ENCODE measurements at regions not wholly inside any gene's neighbourhood (a gene's known extent, or its start where the extent isn't known, plus 50 kb on each side); places are given as distances from the start of the nearest gene placed in this dataset.

GRCh38 chr1:4310396-4310923, 343.9 kb upstream of the AJAP1 start:
- peak; percentile 22 for DNase-seq (ENCODE audit: low spot score)
- intact Hi-C loops (cut with DNase I), result no loop called here

GRCh38 chr1:4312024-4312423, 342.4 kb upstream of the AJAP1 start:
- DNase-seq (ENCODE audit: low spot score), result peak; percentile 9
- intact Hi-C loops (cut with DNase I), result no loop called here

GRCh38 chr1:4315202-4315601, 339.2 kb upstream of the AJAP1 start:
- intact Hi-C loops (cut with DNase I), result no loop called here
- no peak for DNase-seq (ENCODE audit: low spot score)

- intact Hi-C loops (cut with DNase I), result no loop called here
- no peak for DNase-seq (ENCODE audit: low spot score)
Measured at GRCh38 chr1:4317207-4317606, 337.2 kb upstream of the AJAP1 start.

- intact Hi-C loops (cut with DNase I), result no loop called here
- DNase-seq (ENCODE audit: low spot score), result no peak
Measured at GRCh38 chr1:4318720-4319119, 335.7 kb upstream of the AJAP1 start.

- DNase-seq (ENCODE audit: low spot score), result no peak
- intact Hi-C loops (cut with DNase I), result no loop called here
Measured at GRCh38 chr1:4319496-4319895, 334.9 kb upstream of the AJAP1 start.

GRCh38 chr1:4322881-4323280, 331.5 kb upstream of the AJAP1 start:
- DNase-seq (ENCODE audit: low spot score), result no peak
- intact Hi-C loops (cut with DNase I), result no loop called here

GRCh38 chr1:4323309-4323708, 331.1 kb upstream of the AJAP1 start:
- intact Hi-C loops (cut with DNase I), result no loop called here
- no peak for DNase-seq (ENCODE audit: low spot score)

GRCh38 chr1:4324525-4324924, 329.9 kb upstream of the AJAP1 start:
- intact Hi-C loops (cut with DNase I), result no loop called here

GRCh38 chr1:4327142-4327541, 327.3 kb upstream of the AJAP1 start:
- DNase-seq (ENCODE audit: low spot score), result no peak
- intact Hi-C loops (cut with DNase I), result no loop called here

More at GRCh38 chr1:4324525-4324924, 329.9 kb upstream of the AJAP1 start:
- no peak for DNase-seq (ENCODE audit: low spot score)

GRCh38 chr1:4328402-4329071, 325.9 kb upstream of the AJAP1 start:
- no peak for DNase-seq (ENCODE audit: low spot score)
- intact Hi-C loops (cut with DNase I), result no loop called here

- DNase-seq (ENCODE audit: low spot score), result no peak
- intact Hi-C loops (cut with DNase I), result no loop called here
Measured at GRCh38 chr1:4330805-4331766, 323.3 kb upstream of the AJAP1 start.

GRCh38 chr1:4331767-4332163, 322.6 kb upstream of the AJAP1 start:
- no peak for DNase-seq (ENCODE audit: low spot score)
- intact Hi-C loops (cut with DNase I), result no loop called here

GRCh38 chr1:4336507-4336906, 317.9 kb upstream of the AJAP1 start:
- intact Hi-C loops (cut with DNase I), result no loop called here
- DNase-seq (ENCODE audit: low spot score), result no peak

- no peak for DNase-seq (ENCODE audit: low spot score)
- intact Hi-C loops (cut with DNase I), result no loop called here
Measured at GRCh38 chr1:4341421-4341820, 313.0 kb upstream of the AJAP1 start.

- intact Hi-C loops (cut with DNase I), result no loop called here
- no peak for DNase-seq (ENCODE audit: low spot score)
Measured at GRCh38 chr1:4344065-4344732, 310.2 kb upstream of the AJAP1 start.

GRCh38 chr1:4345094-4345493, 309.3 kb upstream of the AJAP1 start:
- intact Hi-C loops (cut with DNase I), result no loop called here
- no peak for DNase-seq (ENCODE audit: low spot score)

- intact Hi-C loops (cut with DNase I), result no loop called here
- no peak for DNase-seq (ENCODE audit: low spot score)
Measured at GRCh38 chr1:4346131-4346530, 308.3 kb upstream of the AJAP1 start.

- intact Hi-C loops (cut with DNase I), result no loop called here
- no peak for DNase-seq (ENCODE audit: low spot score)
Measured at GRCh38 chr1:4351453-4351852, 303.0 kb upstream of the AJAP1 start.

Measured in cardiac septum (tissue), 1 donor.